CD14-positive monocyte (primary cell): ENCODE measurements at regions not wholly inside any gene's neighbourhood (a gene's known extent, or its start where the extent isn't known, plus 50 kb on each side); places are given as distances from the start of the nearest gene placed in this dataset.

Experiments used
- DNase-seq, 3 donors: peaks; one replicate each; pipeline ENCODE4 v3.0.0-alpha.2; 2011 to 2022
- H2AFZ ChIP-seq: 2 replicates; pipeline ENCODE4 v1.6.0; 2012; ENCODE audit warnings: mild to moderate bottlenecking, low read depth, low read length, inconsistent platforms; ENCODE audit not compliant: insufficient read depth, poor library complexity, severe bottlenecking
- H3K27ac ChIP-seq, 2 donors: 1 replicate in 1 of 2; 2 replicates in 1 of 2; pipeline ENCODE4 v1.5.1; 2012 to 2013; ENCODE audit warnings: low read length in 2 of 2, control low read depth in 1 of 2, inconsistent platforms in 1 of 2, low read depth in 1 of 2, mild to moderate bottlenecking in 1 of 2
- H3K27me3 ChIP-seq, 2 donors: one replicate each; pipeline versions ENCODE4 v1.6.0 to v1.6.1; 2011 to 2013; ENCODE audit warnings: low read length in 2 of 2; ENCODE audit not compliant: control insufficient read depth in 2 of 2, insufficient read depth in 2 of 2
- H3K36me3 ChIP-seq, 2 donors: replicated peaks in 1 of 2; 1 replicate in 1 of 2; 2 replicates in 1 of 2; pipeline versions ENCODE4 v1.5.1 to v1.6.1; 2012 to 2013; ENCODE audit warnings: low read length in 2 of 2, control low read depth in 1 of 2, inconsistent platforms in 1 of 2, mild to moderate bottlenecking in 1 of 2; ENCODE audit not compliant: insufficient read depth in 2 of 2, control insufficient read depth in 1 of 2
- H3K4me1 ChIP-seq, 2 donors: 1 replicate in 1 of 2; 2 replicates in 1 of 2; pipeline versions ENCODE4 v1.5.1 to v1.6.1; 2012 to 2013; ENCODE audit warnings: low read length in 2 of 2, control low read depth in 1 of 2, inconsistent platforms in 1 of 2, mild to moderate bottlenecking in 1 of 2, moderate library complexity in 1 of 2; ENCODE audit not compliant: insufficient read depth in 2 of 2, control insufficient read depth in 1 of 2
- H3K4me2 ChIP-seq: replicated peaks from 2 replicates; pipeline ENCODE3; 2012; ENCODE audit warnings: low read length, moderate library complexity, mild to moderate bottlenecking; ENCODE audit not compliant: poor library complexity, severe bottlenecking; ENCODE audit errors: extremely low read depth
- H3K4me3 ChIP-seq, 3 experiments: fragments of 200-600 bp in 1 of 3; sonication (generic) in 1 of 3; replicated peaks in 1 of 3; 1 replicate in 2 of 3; 2 replicates in 1 of 3; pipeline ENCODE4 v1.5.1; 2011 to 2013; ENCODE audit warnings: low read length in 3 of 3, mild to moderate bottlenecking in 3 of 3, control low read depth in 2 of 3, low read depth in 2 of 3, inconsistent platforms in 1 of 3, moderate library complexity in 1 of 3
- H3K79me2 ChIP-seq: 2 replicates; pipeline ENCODE4 v1.6.0; 2012; ENCODE audit warnings: mild to moderate bottlenecking, control low read depth, inconsistent platforms, low read length, moderate library complexity; ENCODE audit not compliant: insufficient read depth
- H3K9ac ChIP-seq: 2 replicates; pipeline ENCODE4 v1.6.0; 2017; ENCODE audit warnings: low read length, mild to moderate bottlenecking; ENCODE audit not compliant: insufficient read depth, poor library complexity, severe bottlenecking
- H3K9me3 ChIP-seq, 2 donors: replicated peaks in 1 of 2; 1 replicate in 1 of 2; 2 replicates in 1 of 2; pipeline versions ENCODE4 v1.5.1 to v1.6.1; 2012 to 2013; ENCODE audit warnings: low read length in 2 of 2, control low read depth in 1 of 2; ENCODE audit not compliant: control insufficient read depth in 1 of 2, insufficient read depth in 1 of 2
- H4K20me1 ChIP-seq: 2 replicates; pipeline ENCODE4 v1.6.0; 2012; ENCODE audit warnings: mild to moderate bottlenecking, low read length, control low read depth, moderate library complexity; ENCODE audit not compliant: insufficient read depth
- H3K27ac Mint-ChIP-seq, 7 donors: one replicate each; pipeline ENCODE4 v1.8.0; 2020; ENCODE audit warnings: mild to moderate bottlenecking in 7 of 7, mixed read lengths in 7 of 7, moderate library complexity in 6 of 7, inconsistent platforms in 2 of 7
- H3K27me3 Mint-ChIP-seq, 3 donors: one replicate each; pipeline ENCODE4 v1.8.0; 2021 to 2022; ENCODE audit warnings: low read depth in 3 of 3, mild to moderate bottlenecking in 3 of 3, mixed read lengths in 3 of 3, moderate library complexity in 3 of 3, inconsistent platforms in 1 of 3
- H3K36me3 Mint-ChIP-seq, 2 donors: one replicate each; pipeline ENCODE4 v1.8.0; 2020; ENCODE audit warnings: mixed read lengths in 2 of 2, inconsistent platforms in 1 of 2, mild to moderate bottlenecking in 1 of 2
- H3K4me1 Mint-ChIP-seq: one replicate; pipeline ENCODE4 v1.8.0; 2020; ENCODE audit warnings: mild to moderate bottlenecking, mixed read lengths
- H3K4me3 Mint-ChIP-seq, 2 donors: one replicate each; pipeline ENCODE4 v1.8.0; 2020; ENCODE audit warnings: mild to moderate bottlenecking in 2 of 2, mixed read lengths in 2 of 2, moderate library complexity in 1 of 2
- H3K9me3 Mint-ChIP-seq, 7 donors: one replicate each; pipeline ENCODE4 v1.8.0; 2020 to 2022; ENCODE audit warnings: mixed read lengths in 7 of 7, mild to moderate bottlenecking in 6 of 7, moderate library complexity in 6 of 7, inconsistent platforms in 2 of 7
- WGBS: methylation state at CpG from one replicate; pipeline ENCODE4 v1.1.5; 2013; ENCODE audit warnings: missing lambda C conversion rate; ENCODE audit not compliant: insufficient coverage; 5-methylcytosine and 5-hydroxymethylcytosine counted together
- intact Hi-C, 2 donors: fragments of 100-400 bp; cut with micrococcal nuclease; formaldehyde crosslinking; loops; one replicate each; pipeline versions ENCODE4 v1.15.0 to v1.15.1; 2023
- TF ChIP-seq, protein P1 (sequence below): fragments of 200-600 bp; IDR thresholded peaks from one replicate; pipeline ENCODE4 v1.8.0; 2022; ENCODE audit warnings: antibody characterized with exemption, mild to moderate bottlenecking

DNA sequence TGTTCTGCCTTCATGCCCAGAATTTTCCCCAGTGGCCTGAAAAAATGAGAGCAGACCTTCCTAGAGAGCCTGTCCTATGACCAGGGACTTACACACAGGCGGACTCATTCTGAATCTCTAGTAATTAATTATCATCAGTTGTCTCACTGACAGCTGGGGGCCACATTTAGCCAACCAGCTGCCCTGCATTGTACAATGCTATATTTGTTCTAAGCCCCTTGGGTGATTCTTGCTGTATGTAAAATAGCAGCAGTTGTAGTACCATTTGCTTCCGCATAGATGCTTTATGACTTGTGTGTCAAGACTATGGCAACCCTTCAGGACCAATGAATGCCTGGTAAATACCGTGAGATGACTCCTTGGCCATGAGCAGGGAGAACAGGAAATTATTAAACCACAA is 415.4 kb upstream of the SEMA6A start:
- no peaks in the 10 kb centered on the region for H3K4me1 ChIP-seq
- intact Hi-C loops, result no loop called here
- H4K20me1 ChIP-seq, result no peaks in the 10 kb centered on the region
- WGBS, result 94% methylated on average over 2 of the region's 3 CpGs
- no peak overlapping the region for H3K27ac ChIP-seq
- no peaks in the 10 kb centered on the region for H3K36me3 ChIP-seq
- DNase-seq, result no peak
- H3K4me1 Mint-ChIP-seq, result no peaks in the 10 kb centered on the region
- peaks cover 0 to 2% of the 10 kb centered on the region in 2 donors for H3K9me3 ChIP-seq
- peaks cover 0 to 6% (median 2%) of the 10 kb centered on the region in 7 donors for H3K9me3 Mint-ChIP-seq
- H3K4me3 ChIP-seq, result no peak overlapping the region
- no peaks in the 10 kb centered on the region for H3K36me3 Mint-ChIP-seq
- no peak overlapping the region for H2AFZ ChIP-seq
- no peaks in the 10 kb centered on the region for H3K79me2 ChIP-seq
- no peaks in the 10 kb centered on the region for H3K27me3 ChIP-seq
- H3K27me3 Mint-ChIP-seq, result no peaks in the 10 kb centered on the region
- H3K4me3 Mint-ChIP-seq, result no peak overlapping the region
- TF ChIP-seq, protein P1, sequence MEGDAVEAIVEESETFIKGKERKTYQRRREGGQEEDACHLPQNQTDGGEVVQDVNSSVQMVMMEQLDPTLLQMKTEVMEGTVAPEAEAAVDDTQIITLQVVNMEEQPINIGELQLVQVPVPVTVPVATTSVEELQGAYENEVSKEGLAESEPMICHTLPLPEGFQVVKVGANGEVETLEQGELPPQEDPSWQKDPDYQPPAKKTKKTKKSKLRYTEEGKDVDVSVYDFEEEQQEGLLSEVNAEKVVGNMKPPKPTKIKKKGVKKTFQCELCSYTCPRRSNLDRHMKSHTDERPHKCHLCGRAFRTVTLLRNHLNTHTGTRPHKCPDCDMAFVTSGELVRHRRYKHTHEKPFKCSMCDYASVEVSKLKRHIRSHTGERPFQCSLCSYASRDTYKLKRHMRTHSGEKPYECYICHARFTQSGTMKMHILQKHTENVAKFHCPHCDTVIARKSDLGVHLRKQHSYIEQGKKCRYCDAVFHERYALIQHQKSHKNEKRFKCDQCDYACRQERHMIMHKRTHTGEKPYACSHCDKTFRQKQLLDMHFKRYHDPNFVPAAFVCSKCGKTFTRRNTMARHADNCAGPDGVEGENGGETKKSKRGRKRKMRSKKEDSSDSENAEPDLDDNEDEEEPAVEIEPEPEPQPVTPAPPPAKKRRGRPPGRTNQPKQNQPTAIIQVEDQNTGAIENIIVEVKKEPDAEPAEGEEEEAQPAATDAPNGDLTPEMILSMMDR, result no peak
- no peak overlapping the region for H3K4me2 ChIP-seq
- no peak overlapping the region for H3K9ac ChIP-seq
- no peak overlapping the region for H3K27ac Mint-ChIP-seq

DNA sequence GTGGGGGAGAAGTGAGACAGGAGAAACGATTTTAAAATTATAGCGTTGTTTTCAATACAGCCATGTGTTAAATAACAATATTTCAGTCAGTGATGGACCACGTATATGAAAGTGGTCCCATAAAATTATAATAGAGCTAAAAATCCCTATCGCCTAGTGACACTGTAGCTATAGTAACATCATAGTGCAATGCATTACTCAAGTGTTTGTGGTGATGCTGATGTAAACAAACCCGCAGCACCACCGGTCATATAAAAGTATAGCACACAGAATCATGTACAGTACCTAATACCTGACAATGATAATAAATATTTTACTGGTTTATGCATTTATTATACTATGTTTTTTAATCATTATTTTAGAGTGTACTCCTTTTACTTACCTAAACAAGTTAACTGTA is 407.4 kb upstream of the SEMA6A start:
- H3K27ac ChIP-seq, result no peak overlapping the region
- H3K9ac ChIP-seq, result no peak overlapping the region
- no peaks in the 10 kb centered on the region for H3K4me1 ChIP-seq
- H2AFZ ChIP-seq, result no peak overlapping the region
- H3K27me3 Mint-ChIP-seq, result no peaks in the 10 kb centered on the region
- H3K4me2 ChIP-seq, result no peak overlapping the region
- intact Hi-C loops, result no loop called here
- no peaks in the 10 kb centered on the region for H3K4me1 Mint-ChIP-seq
- no peak overlapping the region for H3K27ac Mint-ChIP-seq
- no peak overlapping the region for H3K4me3 ChIP-seq
- peaks cover 0 to 2% of the 10 kb centered on the region in 2 donors for H3K9me3 ChIP-seq
- no peak for DNase-seq
- H3K36me3 Mint-ChIP-seq, result no peaks in the 10 kb centered on the region
- H3K36me3 ChIP-seq, result no peaks in the 10 kb centered on the region
- H3K79me2 ChIP-seq, result no peaks in the 10 kb centered on the region
- H3K27me3 ChIP-seq, result no peaks in the 10 kb centered on the region
- H3K9me3 Mint-ChIP-seq, result peaks cover 0 to 7% (median 1%) of the 10 kb centered on the region in 7 donors
- H3K4me3 Mint-ChIP-seq, result no peak overlapping the region
- TF ChIP-seq, protein P1, result no peak
- no CpG with 5 or more reads among the region's 6 CpGs for WGBS
- no peaks in the 10 kb centered on the region for H4K20me1 ChIP-seq
